GM21717 (cell line): ENCODE measurements at regions not wholly inside any gene's neighbourhood (a gene's known extent, or its start where the extent isn't known, plus 50 kb on each side); places are given as distances from the start of the nearest gene placed in this dataset.
"Not testable (repeated sequence)": the region's sequence is repeated elsewhere in the genome, so short reads cannot be mapped to it uniquely, and the experiment has no call there.

ENCODE experiments used
- ATAC-seq: cut with Tn5 transposase; IDR thresholded peaks from one replicate; pipeline ENCODE4 v1.9.1; 2021; ENCODE audit warnings: mild to moderate bottlenecking, moderate library complexity; ENCODE audit not compliant: unreplicated experiment

DNA sequence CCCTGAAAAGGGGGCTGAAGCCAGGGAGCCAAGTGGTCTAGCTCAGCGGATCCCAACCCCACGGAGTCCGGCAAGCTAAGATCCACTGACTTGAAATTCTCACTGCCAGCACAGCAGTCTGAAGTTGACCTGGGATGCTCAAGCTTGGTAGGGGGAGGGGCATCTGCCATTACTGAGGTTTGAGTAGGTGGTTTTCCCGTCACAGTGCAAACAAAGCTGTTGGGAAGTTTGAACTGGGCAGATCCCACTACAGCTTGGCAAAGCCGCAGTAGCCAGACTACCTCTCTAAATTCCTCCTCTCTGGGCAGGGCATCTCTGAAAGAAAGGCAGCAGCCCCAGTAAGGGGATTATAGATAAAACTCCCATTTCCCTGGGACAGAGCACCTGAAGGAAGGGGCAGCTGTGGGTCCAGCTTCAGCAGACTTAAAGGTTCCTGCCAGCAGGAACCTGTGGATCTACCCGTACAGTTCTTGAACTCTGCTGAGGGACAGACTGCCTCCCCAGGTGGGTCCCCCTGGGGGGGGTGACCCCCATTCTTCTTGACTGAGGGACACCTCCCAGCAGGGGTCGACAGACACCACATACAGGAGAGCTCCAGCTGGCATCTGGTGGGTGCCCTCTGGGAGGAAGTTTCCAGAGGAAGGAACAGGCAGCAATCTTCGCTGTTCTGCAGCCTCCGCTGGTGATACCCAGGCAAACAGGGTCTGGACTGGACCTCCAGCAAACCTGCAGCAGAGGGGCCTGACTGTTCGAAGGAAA, 156.4 kb upstream of the ETV3 start:
- ATAC-seq: not testable (repeated sequence)

DNA sequence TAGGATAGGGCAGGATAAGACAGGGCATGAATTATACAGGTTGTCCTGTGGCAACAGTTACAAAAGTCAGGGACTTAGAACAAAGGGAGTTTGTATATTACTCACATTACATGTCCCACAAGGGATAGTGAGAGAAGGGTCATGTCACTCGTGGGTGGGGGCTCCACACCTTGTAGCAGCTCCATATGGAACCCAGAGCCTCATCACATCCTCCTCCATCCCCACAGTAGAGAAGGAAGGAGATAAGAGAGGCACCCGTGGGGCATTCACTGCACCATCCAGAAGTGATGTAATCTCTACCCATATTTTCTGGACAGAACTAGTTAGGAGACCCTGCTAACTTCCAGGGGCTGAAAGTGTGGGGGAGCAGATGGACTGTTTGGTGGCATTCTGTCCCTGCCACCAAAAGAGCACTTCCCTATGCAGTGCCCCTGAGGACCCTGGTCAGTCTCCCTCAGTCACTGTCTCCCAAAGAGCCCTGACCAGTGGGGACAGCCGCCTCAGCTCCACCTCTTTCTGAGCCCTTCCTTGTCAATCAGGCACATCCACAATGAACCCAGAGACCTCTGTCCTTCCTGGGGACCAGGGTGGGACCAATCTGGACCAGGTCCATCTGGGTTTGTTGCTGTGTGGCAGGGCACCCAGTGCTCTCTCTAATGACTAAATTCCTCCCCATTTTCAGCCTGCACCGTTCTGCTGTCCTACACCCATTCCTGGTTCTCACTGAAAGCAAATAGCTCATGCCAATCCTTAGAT, 154.8 kb upstream of the ETV3 start:
- ATAC-seq: no peak

GRCh38 chr1:157292302-157292701, 154.1 kb upstream of the ETV3 start:
- no peak for ATAC-seq

GRCh38 chr1:157291083-157291482, 152.9 kb upstream of the ETV3 start:
- ATAC-seq: no peak

DNA sequence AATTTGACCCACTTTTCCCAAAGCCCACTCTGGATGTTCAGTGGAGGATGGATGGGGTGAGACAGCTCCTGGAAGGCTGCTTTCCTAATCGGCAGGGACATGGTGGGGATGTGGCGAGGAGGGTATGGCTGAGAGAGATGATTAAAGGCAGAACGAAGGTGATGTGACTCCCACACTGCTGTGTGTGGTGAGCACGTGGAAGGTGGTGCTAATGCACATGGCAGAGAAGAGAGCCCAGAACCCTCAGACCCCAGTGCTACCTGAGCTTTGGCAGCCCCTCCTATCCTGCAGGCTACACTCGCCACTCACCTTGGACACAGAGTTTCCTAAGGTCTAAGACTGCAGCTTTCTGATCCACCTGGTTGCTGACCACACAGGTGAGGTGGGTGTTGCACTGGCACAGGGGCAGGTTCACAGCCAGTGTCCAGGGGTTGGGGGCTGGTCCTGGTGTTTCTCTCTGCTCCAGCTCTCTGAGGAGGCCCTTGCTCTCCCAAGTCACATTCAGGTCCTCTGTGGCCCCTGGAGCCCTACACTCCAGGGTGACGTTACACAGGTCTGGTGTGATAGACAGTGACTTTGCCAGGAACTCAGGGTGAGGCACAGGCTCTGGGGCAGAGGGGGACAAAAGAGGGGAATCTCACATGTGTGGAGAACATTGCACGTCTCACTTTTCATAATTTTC, 151.4 kb upstream of the ETV3 start:
- no peak for ATAC-seq

DNA sequence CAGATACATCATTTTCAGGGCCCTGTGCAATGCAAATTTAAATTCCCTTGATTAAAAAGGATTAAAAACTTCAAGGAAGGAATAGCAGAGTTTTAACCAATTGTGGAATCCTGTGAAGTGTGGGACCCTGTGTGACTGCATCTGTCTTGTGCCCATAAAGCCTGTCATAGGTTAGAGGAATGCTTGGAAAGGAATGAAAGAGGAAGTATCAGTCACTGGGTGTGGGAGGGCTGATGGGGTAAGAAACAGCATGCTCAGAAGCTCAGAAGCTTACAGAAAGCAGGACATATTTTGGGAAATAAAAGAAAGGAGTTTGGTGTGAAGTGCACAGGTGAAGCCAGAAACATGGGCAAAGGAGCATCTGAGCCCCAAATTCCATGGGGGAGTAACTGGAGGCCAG, 150.8 kb upstream of the ETV3 start:
- ATAC-seq: no peak

- ATAC-seq: no peak
Measured at GRCh38 chr1:157288492-157288891, 150.3 kb upstream of the ETV3 start.

- ATAC-seq: no peak
Measured at GRCh38 chr1:157288006-157288405, 149.8 kb upstream of the ETV3 start.

- no peak for ATAC-seq
Measured at GRCh38 chr1:157287462-157287861, 149.3 kb upstream of the ETV3 start.

GRCh38 chr1:157286646-157287420, 148.6 kb upstream of the ETV3 start:
- ATAC-seq: no peak

DNA sequence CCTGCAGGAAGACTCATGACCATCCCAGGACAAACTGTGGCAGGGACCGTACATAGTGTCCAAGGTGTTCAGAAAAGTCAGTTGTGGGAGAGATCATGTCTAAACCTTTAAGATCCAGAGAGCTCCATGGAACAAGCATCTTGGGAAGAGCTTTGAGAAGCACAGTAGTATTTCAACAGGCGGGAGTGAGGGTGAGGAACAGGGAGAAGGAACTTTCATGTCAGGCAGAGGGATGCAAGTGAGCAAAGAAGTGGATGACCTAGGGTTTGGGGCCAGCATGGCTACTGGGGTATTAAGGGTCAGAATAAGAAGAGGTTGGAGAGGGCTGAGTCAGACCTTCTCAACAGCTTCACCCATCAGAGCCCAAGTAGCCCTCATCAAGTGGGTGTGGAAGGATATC, 147.9 kb upstream of the ETV3 start:
- no peak for ATAC-seq

DNA sequence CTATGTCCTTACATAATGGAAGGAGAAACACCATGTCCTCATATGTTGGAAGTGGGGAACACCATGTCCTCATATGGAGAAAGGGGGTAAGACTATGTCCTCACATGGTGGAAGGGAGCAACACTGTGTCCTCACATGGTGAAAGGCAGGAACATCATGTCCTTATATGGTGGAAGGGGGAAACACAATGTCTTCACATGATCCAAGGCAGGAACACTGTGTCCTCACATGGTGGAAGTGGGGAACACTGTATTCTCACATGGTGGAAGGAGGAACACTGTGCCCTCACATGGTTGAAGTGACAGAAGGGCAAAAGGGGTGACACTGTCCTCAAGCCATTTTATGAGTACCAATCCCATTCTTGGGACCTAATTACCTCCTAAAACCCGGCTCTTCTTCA, 146.3 kb upstream of the ETV3 start:
- ATAC-seq: no peak

- no peak for ATAC-seq
Measured at GRCh38 chr1:157279802-157280140, 141.6 kb upstream of the ETV3 start.

- no peak for ATAC-seq
Measured at GRCh38 chr1:157279138-157279801, 141.1 kb upstream of the ETV3 start.

DNA sequence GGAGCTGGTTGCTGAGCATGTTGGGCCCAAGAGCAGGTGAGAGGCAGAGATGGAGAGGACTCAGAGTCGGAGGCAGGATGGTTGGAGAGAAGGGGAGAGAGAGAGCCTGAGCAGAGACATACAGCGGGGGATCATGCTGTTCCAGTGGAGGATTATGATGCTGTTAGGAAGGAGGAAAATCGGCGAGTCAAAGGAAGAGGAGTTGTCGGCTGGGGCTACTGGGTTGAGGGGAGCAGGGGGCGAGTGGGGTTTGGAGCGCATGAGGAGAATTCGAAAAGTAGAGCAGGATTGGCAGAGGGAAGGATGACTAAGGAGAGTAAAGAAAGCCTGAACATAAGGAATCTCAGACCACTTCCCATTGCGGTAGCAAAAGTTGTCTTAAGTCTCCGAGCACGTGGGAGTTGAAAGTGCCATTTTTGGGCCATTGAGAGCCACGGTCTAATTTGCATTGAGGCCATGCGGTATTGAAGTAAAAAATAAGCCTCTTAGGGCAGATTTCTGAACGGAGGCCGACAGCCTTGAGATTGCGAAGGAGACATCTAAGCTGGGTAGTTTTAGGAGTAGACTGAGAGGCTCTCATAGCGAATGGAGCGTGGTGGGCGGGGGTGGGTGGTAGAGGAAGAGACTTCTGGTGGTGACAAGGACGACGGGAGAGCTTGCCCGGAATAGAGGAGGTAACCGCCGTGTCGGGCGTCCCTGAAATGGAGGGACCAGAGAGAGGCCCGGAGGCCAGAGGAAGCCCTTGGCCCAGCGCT, 140.4 kb upstream of the ETV3 start:
- ATAC-seq: no peak

- no peak for ATAC-seq
Measured at GRCh38 chr1:157277913-157278312, 139.7 kb upstream of the ETV3 start.

GRCh38 chr1:157277281-157277680, 139.1 kb upstream of the ETV3 start:
- no peak for ATAC-seq

GRCh38 chr1:157274698-157275534, 136.7 kb upstream of the ETV3 start:
- no peak for ATAC-seq
